H1 (cell line): ENCODE measurements at regions not wholly inside any gene's neighbourhood (a gene's known extent, or its start where the extent isn't known, plus 50 kb on each side); places are given as distances from the start of the nearest gene placed in this dataset.

Experiments
- MAFK ChIP-seq: IDR thresholded peaks from 2 replicates; pipeline ENCODE4 v1.6.1; 2012; ENCODE audit warnings: low read depth, mild to moderate bottlenecking, improper control_type of control experiment, low read length
- NRF1 ChIP-seq: IDR thresholded peaks from 2 replicates; pipeline ENCODE4 v1.6.1; 2011; ENCODE audit warnings: mild to moderate bottlenecking, low read depth, low read length, improper control_type of control experiment
- SAP30 ChIP-seq: fragments of 300-600 bp; sonication (generic); IDR thresholded peaks from 2 replicates; pipeline ENCODE4 v1.7.1; 2012; ENCODE audit warnings: low read length, moderate library complexity, mild to moderate bottlenecking, inconsistent platforms; ENCODE audit not compliant: insufficient read depth, insufficient replicate concordance
- SP1 ChIP-seq: IDR thresholded peaks from 2 replicates; pipeline ENCODE4 v1.6.1; 2011; ENCODE audit warnings: low read depth, low read length
- TEAD4 ChIP-seq: IDR thresholded peaks from 2 replicates; pipeline ENCODE4 v1.6.1; 2012; ENCODE audit warnings: low read depth, low read length, inconsistent platforms, mixed read lengths

DNA sequence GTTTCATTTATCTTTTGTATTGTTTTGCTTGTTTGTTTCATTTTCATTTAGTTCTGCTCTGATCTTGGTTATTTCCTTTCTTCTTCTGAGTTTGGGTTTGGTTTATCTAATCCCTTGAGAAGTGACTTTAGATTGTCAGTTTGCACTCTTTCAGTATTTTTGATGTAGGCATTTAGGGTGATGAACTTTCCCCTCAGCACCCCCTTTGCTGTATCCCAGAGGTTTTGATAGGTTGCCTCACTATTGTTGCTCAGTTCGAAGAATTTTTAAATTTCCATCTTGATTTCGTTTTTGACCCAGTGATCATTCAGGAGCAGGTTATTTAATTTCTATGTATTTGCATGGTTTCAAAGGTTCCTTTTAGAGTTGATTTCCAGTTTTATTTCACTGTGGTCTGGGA lies 119.6 kb upstream of the SSTR4 start (continued):
- no peak for TF ChIP-seq MAFK
- TF ChIP-seq TEAD4, result no peak
- no peak for TF ChIP-seq SP1
- no peak for TF ChIP-seq NRF1
- TF ChIP-seq SAP30, result no peak
- TF ChIP-seq, all 59 proteins: peak for 0
